GM19023 (cell line): ENCODE measurements at regions not wholly inside any gene's neighbourhood (a gene's known extent, or its start where the extent isn't known, plus 50 kb on each side); places are given as distances from the start of the nearest gene placed in this dataset.
"Not testable (repeated sequence)": the region's sequence is repeated elsewhere in the genome, so short reads cannot be mapped to it uniquely, and the experiment has no call there.

Source experiments
- ATAC-seq: cut with Tn5 transposase; IDR thresholded peaks from one replicate; pipeline ENCODE4 v1.9.1; 2021; ENCODE audit warnings: mild to moderate bottlenecking, moderate library complexity; ENCODE audit not compliant: unreplicated experiment

GRCh38 chr1:69055194-69055593 lies 512.5 kb upstream of the LRRC7 start:
- peak; percentile 54 for ATAC-seq

- ATAC-seq = no peak
These were observed 509.3 kb upstream of the LRRC7 start for GRCh38 chr1:69058454-69058853.

GRCh38 chr1:69070660-69071373 lies 496.9 kb upstream of the LRRC7 start:
- peak; percentile 68 for ATAC-seq

- ATAC-seq = no peak
These were observed 494.5 kb upstream of the LRRC7 start for GRCh38 chr1:69073176-69073575.

- no peak for ATAC-seq
These were observed 491.1 kb upstream of the LRRC7 start for GRCh38 chr1:69076631-69077030.

GRCh38 chr1:69077198-69077597 lies 490.5 kb upstream of the LRRC7 start:
- no peak for ATAC-seq

- no peak for ATAC-seq
These were observed 490.1 kb upstream of the LRRC7 start for GRCh38 chr1:69077633-69078032.

- no peak for ATAC-seq
These were observed 486.1 kb upstream of the LRRC7 start for GRCh38 chr1:69081668-69082067.

GRCh38 chr1:69082312-69082711 lies 485.4 kb upstream of the LRRC7 start:
- ATAC-seq = no peak

GRCh38 chr1:69086148-69086547 lies 481.6 kb upstream of the LRRC7 start:
- no peak for ATAC-seq

GRCh38 chr1:69088571-69088970 lies 479.2 kb upstream of the LRRC7 start:
- no peak for ATAC-seq

GRCh38 chr1:69090170-69090569 lies 477.6 kb upstream of the LRRC7 start:
- ATAC-seq = no peak

- no peak for ATAC-seq
These were observed 477.0 kb upstream of the LRRC7 start for GRCh38 chr1:69090752-69091151.

GRCh38 chr1:69102058-69102457 lies 465.7 kb upstream of the LRRC7 start:
- not testable (repeated sequence) for ATAC-seq

- no peak for ATAC-seq
These were observed 464.5 kb upstream of the LRRC7 start for GRCh38 chr1:69103213-69103612.

- ATAC-seq = no peak
These were observed 463.9 kb upstream of the LRRC7 start for GRCh38 chr1:69103705-69104385.

GRCh38 chr1:69104894-69105293 lies 462.8 kb upstream of the LRRC7 start:
- no peak for ATAC-seq

GRCh38 chr1:69109277-69109676 lies 458.4 kb upstream of the LRRC7 start:
- ATAC-seq = no peak

- ATAC-seq = no peak
These were observed 456.9 kb upstream of the LRRC7 start for GRCh38 chr1:69110851-69111250.

GRCh38 chr1:69120126-69120741 lies 447.5 kb upstream of the LRRC7 start:
- not testable (repeated sequence) for ATAC-seq

GRCh38 chr1:69120817-69121216 lies 446.9 kb upstream of the LRRC7 start:
- ATAC-seq = no peak

GRCh38 chr1:69121723-69122122 lies 446.0 kb upstream of the LRRC7 start:
- no peak for ATAC-seq
